ENCODE measurements at regions not wholly inside any gene's neighbourhood (a gene's known extent, or its start where the extent isn't known, plus 50 kb on each side); places are given as distances from the start of the nearest gene placed in this dataset.

GRCh38 chr10:118501171-118501570 is 94.3 kb downstream of the PRLHR start:
- H3K36me3 ChIP-seq (ENCODE audit: control insufficient read depth, insufficient read depth, low read length), result no peaks in the 10 kb centered on the region
- no peak for TF ChIP-seq STAT6 (CRISPR knock-in tag; IDR thresholded peaks at IDR 0.05)
- TF ChIP-seq, protein P1, sequence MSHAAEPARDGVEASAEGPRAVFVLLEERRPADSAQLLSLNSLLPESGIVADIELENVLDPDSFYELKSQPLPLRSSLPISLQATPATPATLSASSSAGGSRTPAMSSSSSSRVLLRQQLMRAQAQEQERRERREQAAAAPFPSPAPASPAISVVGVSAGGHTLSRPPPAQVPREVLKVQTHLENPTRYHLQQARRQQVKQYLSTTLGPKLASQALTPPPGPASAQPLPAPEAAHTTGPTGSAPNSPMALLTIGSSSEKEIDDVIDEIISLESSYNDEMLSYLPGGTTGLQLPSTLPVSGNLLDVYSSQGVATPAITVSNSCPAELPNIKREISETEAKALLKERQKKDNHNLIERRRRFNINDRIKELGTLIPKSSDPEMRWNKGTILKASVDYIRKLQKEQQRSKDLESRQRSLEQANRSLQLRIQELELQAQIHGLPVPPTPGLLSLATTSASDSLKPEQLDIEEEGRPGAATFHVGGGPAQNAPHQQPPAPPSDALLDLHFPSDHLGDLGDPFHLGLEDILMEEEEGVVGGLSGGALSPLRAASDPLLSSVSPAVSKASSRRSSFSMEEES (CRISPR knock-in tag; IDR thresholded peaks at IDR 0.05), result peak; percentile 12; the same call in 1 of the 2 replicates
- intact Hi-C loops (cut with micrococcal nuclease) (no loop called here), in situ Hi-C loops (cut with MboI) (no loop called here)
- H3K79me2 ChIP-seq (ENCODE audit: control insufficient read depth, insufficient read depth, low read length), result no peaks in the 10 kb centered on the region
- peaks cover 0 to 16% of the 10 kb centered on the region in 2 experiments; a peak in 4 of 5 replicates for H3K4me1 ChIP-seq (replicated peaks in 1 of 2; ENCODE audit: control insufficient read depth in 2 of 2, insufficient read depth in 2 of 2, low read length in 2 of 2)
- no peak overlapping the region for H3K4me3 ChIP-seq
- FAIRE-seq (no peak), DNase-seq (ENCODE audit: extremely low read depth in 1 of 4, low spot score in 3 of 4) (peak in 1 of 4 experiments; percentile 8), ATAC-seq (no peak)
- ChIA-PET CTCF (ENCODE audit: low intra/inter-chr PET ratio) (no interaction called here), POLR2A (interaction anchor here (1.3 kb wide), 1 partner anchor 10 kb away, joined by 5 read pairs; no protein-coding TSS in a partner anchor)
- 36% methylated on average over 5 of the region's 6 CpGs for WGBS (ENCODE audit: insufficient coverage, low coverage, missing lambda C conversion rate)
- no peaks in the 10 kb centered on the region for H3K9me1 ChIP-seq (ENCODE audit: control insufficient read depth, insufficient read depth, low read length)
- H2AFZ ChIP-seq (ENCODE audit: low read depth, low read length), result no peak overlapping the region; the same call in 1 of the 2 replicates
- no TSS peak for BruUV-seq (replicated peaks)
- H3K27ac ChIP-seq (ENCODE audit: extremely low read depth, low read depth, low read length), result no peak overlapping the region
- H3K4me2 ChIP-seq (ENCODE audit: insufficient read depth, low read length), result no peak overlapping the region
- no peaks in the 10 kb centered on the region for H4K20me1 ChIP-seq (replicated peaks; ENCODE audit: control insufficient read depth, insufficient read depth, low read length)
- H3K9me3 ChIP-seq (replicated peaks; ENCODE audit: control insufficient read depth, insufficient read depth, low read depth, low read length), result no peaks in the 10 kb centered on the region
- H3K27me3 ChIP-seq (ENCODE audit: control insufficient read depth in 2 of 2, insufficient read depth in 2 of 2, low read length in 2 of 2), result no peaks in the 10 kb centered on the region
- no peak overlapping the region for H3K9ac ChIP-seq (ENCODE audit: insufficient read depth in 1 of 2, low read depth in 2 of 2, low read length in 2 of 2)

Measured in K562 (cell line).